Vagina (tissue), 2 donors: ENCODE measurements at regions not wholly inside any gene's neighbourhood (a gene's known extent, or its start where the extent isn't known, plus 50 kb on each side); places are given as distances from the start of the nearest gene placed in this dataset.

Experiments used
- CTCF ChIP-seq, 3 experiments: fragments of 450-650 bp in 2 of 3; fragments of 200-600 bp in 1 of 3; sonication (generic) in 1 of 3; IDR thresholded peaks; one replicate each; pipeline ENCODE4 v1.5.1; 2017 to 2019; ENCODE audit warnings: antibody characterized with exemption in 3 of 3, mild to moderate bottlenecking in 2 of 3, moderate library complexity in 2 of 3
- POLR2A ChIP-seq, 2 donors: fragments of 450-650 bp; IDR thresholded peaks; one replicate each; pipeline ENCODE4 v1.6.1; 2017; ENCODE audit warnings: antibody characterized with exemption in 2 of 2, mild to moderate bottlenecking in 2 of 2, moderate library complexity in 2 of 2

DNA sequence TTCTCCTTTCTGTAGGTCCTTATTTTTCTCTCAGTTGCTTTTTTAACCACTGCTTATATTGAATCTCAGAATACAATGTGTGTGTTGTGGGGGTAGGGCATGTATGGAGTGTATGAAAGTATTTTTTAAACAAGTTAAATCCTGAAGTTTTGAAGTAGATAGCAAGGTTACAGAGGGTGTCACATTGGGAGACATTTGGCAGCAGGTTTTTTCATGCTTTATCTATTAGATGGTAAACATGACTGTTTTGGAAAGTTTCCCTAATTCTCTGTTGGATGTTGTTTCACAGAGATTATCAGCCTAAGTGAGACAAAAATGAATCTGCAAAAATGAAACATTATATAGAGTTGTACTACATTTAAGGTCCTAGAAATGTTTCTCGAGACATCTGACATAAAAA lies 190.6 kb upstream of the ARPP21 start:
- TF ChIP-seq CTCF (IDR thresholded peaks at IDR 0.05) (no peak), POLR2A (IDR thresholded peaks at IDR 0.05) (no peak)
